Vagina (tissue), 2 donors: ENCODE measurements at regions not wholly inside any gene's neighbourhood (a gene's known extent, or its start where the extent isn't known, plus 50 kb on each side); places are given as distances from the start of the nearest gene placed in this dataset.

Source experiments
- CTCF ChIP-seq, 3 experiments: fragments of 450-650 bp in 2 of 3; fragments of 200-600 bp in 1 of 3; sonication (generic) in 1 of 3; IDR thresholded peaks; one replicate each; pipeline ENCODE4 v1.5.1; 2017 to 2019; ENCODE audit warnings: antibody characterized with exemption in 3 of 3, mild to moderate bottlenecking in 2 of 3, moderate library complexity in 2 of 3
- POLR2AphosphoS5 ChIP-seq, 2 donors: sonication (generic); formaldehyde crosslinking; IDR thresholded peaks; one replicate each; pipeline ENCODE4 v1.9.0; 2017; ENCODE audit warnings: antibody characterized with exemption in 2 of 2, mild to moderate bottlenecking in 2 of 2, low read depth in 1 of 2; ENCODE audit not compliant: insufficient read depth in 1 of 2

- TF ChIP-seq CTCF (IDR thresholded peaks at IDR 0.05) (no peak), POLR2AphosphoS5 (IDR thresholded peaks at IDR 0.05; ENCODE audit: insufficient read depth in 1 of 2, low read depth in 1 of 2) (no peak)
Measured at GRCh38 chr2:175234153-175234552, 52.6 kb upstream of the ATP5MC3 start.
